Upper lobe of left lung (tissue), 6 donors: ENCODE measurements at regions not wholly inside any gene's neighbourhood (a gene's known extent, or its start where the extent isn't known, plus 50 kb on each side); places are given as distances from the start of the nearest gene placed in this dataset.

ENCODE experiments used
- ATAC-seq, 2 donors: fragments of 200-7000 bp; cut with Tn5 transposase; one replicate each; pipeline ENCODE4 v1.9.1; 2022; ENCODE audit warnings: mild to moderate bottlenecking in 2 of 2, moderate library complexity in 2 of 2; ENCODE audit not compliant: low FRiP score in 2 of 2
- DNase-seq, 2 donors: peaks; one replicate each; pipeline ENCODE4 v3.0.0-alpha.2; 2019 to 2020
- H3K27ac ChIP-seq, 4 donors: fragments of 200-600 bp; sonication (generic); one replicate each; pipeline ENCODE4 v1.5.1; 2016 to 2019
- H3K27me3 ChIP-seq, 4 donors: fragments of 200-600 bp; sonication (generic); one replicate each; pipeline ENCODE4 v1.5.1; 2017 to 2019
- H3K36me3 ChIP-seq, 4 donors: fragments of 200-600 bp; sonication (generic); one replicate each; pipeline ENCODE4 v1.5.1; 2016 to 2019
- H3K4me1 ChIP-seq, 4 donors: fragments of 200-600 bp; sonication (generic); one replicate each; pipeline ENCODE4 v1.5.1; 2018 to 2019
- H3K4me3 ChIP-seq, 4 donors: fragments of 200-600 bp; sonication (generic); one replicate each; pipeline ENCODE4 v1.5.1; 2017 to 2019; ENCODE audit warnings: mild to moderate bottlenecking in 2 of 4, moderate library complexity in 1 of 4
- H3K9me3 ChIP-seq, 4 donors: fragments of 200-600 bp; sonication (generic); one replicate each; pipeline ENCODE4 v1.5.1; 2018 to 2019
- CTCF ChIP-seq, 6 experiments: fragments of 450-650 bp in 4 of 6; fragments of 200-600 bp in 2 of 6; sonication (generic) in 2 of 6; IDR thresholded peaks; one replicate each; pipeline ENCODE4 v1.5.1; 2016 to 2019; ENCODE audit warnings: antibody characterized with exemption in 6 of 6
- EP300 ChIP-seq, 4 donors: sonication (generic); formaldehyde crosslinking; IDR thresholded peaks; one replicate each; pipeline ENCODE4 v1.5.1; 2017; ENCODE audit warnings: antibody characterized with exemption in 4 of 4, control low read depth in 2 of 4
- POLR2A ChIP-seq, 4 donors: fragments of 450-650 bp; IDR thresholded peaks; one replicate each; pipeline ENCODE4 v1.5.1; 2016 to 2017; ENCODE audit warnings: antibody characterized with exemption in 4 of 4, mild to moderate bottlenecking in 2 of 4
- POLR2AphosphoS5 ChIP-seq, 2 donors: sonication (generic); formaldehyde crosslinking; IDR thresholded peaks; one replicate each; pipeline ENCODE4 v1.5.1; 2017; ENCODE audit warnings: antibody characterized with exemption in 2 of 2
- WGBS, 2 donors: methylation state at CpG; one replicate each; pipeline ENCODE4 v1.1.5; 2017 to 2018; 5-methylcytosine and 5-hydroxymethylcytosine counted together
- donor health status: DM: no; HTN: no; CAD: no; lungs with moderate emphysema.
- donor health status: DM: no; HTN: yes; CAD: no; lungs with severe emphysema.

- Histone ChIP-seq H3K4me3 (no peak overlapping the region), H3K27me3 (no peaks in the 10 kb centered on the region), H3K36me3 (no peaks in the 10 kb centered on the region), H3K27ac (no peak overlapping the region), H3K9me3 (peaks cover 0 to 17% (median 0%) of the 10 kb centered on the region in 4 donors), H3K4me1 (no peaks in the 10 kb centered on the region)
- TF ChIP-seq EP300 (IDR thresholded peaks at IDR 0.05) (no peak), POLR2A (IDR thresholded peaks at IDR 0.05) (no peak), CTCF (IDR thresholded peaks at IDR 0.05) (no peak), POLR2AphosphoS5 (IDR thresholded peaks at IDR 0.05) (no peak)
- WGBS, 2 donors = 62 to 75% methylated on average over 8 to 10 of the region's 10 CpGs
- peak in 1 of 2 donors; percentile 5 for ATAC-seq
- no peak for DNase-seq
These were observed 580.2 kb downstream of the KCNJ18 start for GRCh38 chr17:22272363-22273146.

GRCh38 chr17:22273308-22273707 is 581.0 kb downstream of the KCNJ18 start:
- Histone ChIP-seq H3K36me3 (no peaks in the 10 kb centered on the region), H3K27me3 (no peaks in the 10 kb centered on the region), H3K27ac (no peak overlapping the region), H3K9me3 (peaks cover 0 to 19% (median 0%) of the 10 kb centered on the region in 4 donors), H3K4me1 (no peaks in the 10 kb centered on the region), H3K4me3 (no peak overlapping the region)
- WGBS, 2 donors = 50 to 56% methylated on average over 1 to 2 of the region's 2 CpGs
- ATAC-seq = no peak
- TF ChIP-seq POLR2AphosphoS5 (IDR thresholded peaks at IDR 0.05) (no peak), EP300 (IDR thresholded peaks at IDR 0.05) (no peak), CTCF (IDR thresholded peaks at IDR 0.05) (no peak), POLR2A (IDR thresholded peaks at IDR 0.05) (no peak)
- no peak for DNase-seq

GRCh38 chr17:22277595-22277994 is 585.3 kb downstream of the KCNJ18 start:
- H3K4me1 ChIP-seq = no peaks in the 10 kb centered on the region
- no peaks in the 10 kb centered on the region for H3K27me3 ChIP-seq
- TF ChIP-seq CTCF (IDR thresholded peaks at IDR 0.05) = no peak
- WGBS, 2 donors = 60 to 67% methylated on average over 1 to 3 of the region's 3 CpGs
- peaks cover 0 to 13% (median 3%) of the 10 kb centered on the region in 4 donors for H3K9me3 ChIP-seq
- no peak overlapping the region for H3K4me3 ChIP-seq
- no peaks in the 10 kb centered on the region for H3K36me3 ChIP-seq
- ATAC-seq = peak in 1 of 2 donors; percentile 21
- DNase-seq = no peak
- no peak overlapping the region for H3K27ac ChIP-seq

GRCh38 chr17:22278302-22279275 is 586.3 kb downstream of the KCNJ18 start:
- ATAC-seq (peak; percentile 13 to 23), DNase-seq (peak in 1 of 2 donors; percentile 52)
- H3K4me3 ChIP-seq = no peak overlapping the region
- no peaks in the 10 kb centered on the region for H3K27me3 ChIP-seq
- TF ChIP-seq CTCF (IDR thresholded peaks at IDR 0.05) = no peak
- peaks cover 0 to 13% (median 3%) of the 10 kb centered on the region in 4 donors for H3K9me3 ChIP-seq
- H3K27ac ChIP-seq = no peak overlapping the region
- H3K36me3 ChIP-seq = no peaks in the 10 kb centered on the region
- no peaks in the 10 kb centered on the region for H3K4me1 ChIP-seq
- WGBS, 2 donors = 88 to 91% methylated on average over 16 to 29 of the region's 35 CpGs
